Right ventricle myocardium inferior (tissue), 1 donor: ENCODE measurements at regions not wholly inside any gene's neighbourhood (a gene's known extent, or its start where the extent isn't known, plus 50 kb on each side); places are given as distances from the start of the nearest gene placed in this dataset.
"Not testable (repeated sequence)": the region's sequence is repeated elsewhere in the genome, so short reads cannot be mapped to it uniquely, and the experiment has no call there.

Experiments used
- ATAC-seq: fragments of 200-7000 bp; cut with Tn5 transposase; one replicate; pipeline ENCODE4 v1.9.1; 2020; ENCODE audit warnings: mild to moderate bottlenecking, moderate library complexity
- DNase-seq: peaks from one replicate; pipeline ENCODE4 v3.0.0; 2021; ENCODE audit errors: missing footprints
- intact Hi-C: fragments of 100-400 bp; cut with DNase I; formaldehyde crosslinking; loops from one replicate; pipeline ENCODE4 v1.11.0; 2022
- donor health status: DM: no; HTN: yes; CAD: no; lungs with severe emphysema.

GRCh38 chr20:48057739-48058138, 272.5 kb upstream of the SULF2 start:
- intact Hi-C loops: no loop called here
- ATAC-seq (no peak), DNase-seq (no peak)

GRCh38 chr20:48057251-48057650, 272.0 kb upstream of the SULF2 start:
- ATAC-seq (no peak), DNase-seq (no peak)
- intact Hi-C loops: no loop called here

GRCh38 chr20:48056218-48056617, 270.9 kb upstream of the SULF2 start:
- intact Hi-C loops: no loop called here
- DNase-seq (no peak), ATAC-seq (no peak)

- DNase-seq: no peak
- ATAC-seq: no peak
- intact Hi-C loops: no loop called here
These were observed 268.8 kb upstream of the SULF2 start for GRCh38 chr20:48054051-48054450.

GRCh38 chr20:48052475-48052835, 267.2 kb upstream of the SULF2 start:
- DNase-seq (no peak), ATAC-seq (no peak)
- intact Hi-C loops: no loop called here

GRCh38 chr20:48051794-48052474, 266.7 kb upstream of the SULF2 start:
- intact Hi-C loops: no loop called here
- no peak for ATAC-seq

GRCh38 chr20:48049641-48050040, 264.4 kb upstream of the SULF2 start:
- intact Hi-C loops: no loop called here
- ATAC-seq: no peak
- no peak for DNase-seq

More at GRCh38 chr20:48051794-48052474, 266.7 kb upstream of the SULF2 start:
- no peak for DNase-seq

GRCh38 chr20:48049171-48049570, 263.9 kb upstream of the SULF2 start:
- no peak for DNase-seq
- no peak for ATAC-seq
- intact Hi-C loops: no loop called here

GRCh38 chr20:48047447-48047846, 262.2 kb upstream of the SULF2 start:
- ATAC-seq: no peak
- intact Hi-C loops: no loop called here
- no peak for DNase-seq

GRCh38 chr20:48042628-48043027, 257.3 kb upstream of the SULF2 start:
- ATAC-seq (no peak), DNase-seq (no peak)
- intact Hi-C loops: no loop called here

GRCh38 chr20:48041078-48041780, 255.9 kb upstream of the SULF2 start:
- intact Hi-C loops: no loop called here
- no peak for DNase-seq
- ATAC-seq: no peak

- intact Hi-C loops: no loop called here
- ATAC-seq: no peak
- DNase-seq: no peak
These were observed 255.2 kb upstream of the SULF2 start for GRCh38 chr20:48040491-48040890.

GRCh38 chr20:48040051-48040450, 254.8 kb upstream of the SULF2 start:
- DNase-seq: no peak
- intact Hi-C loops: no loop called here
- no peak for ATAC-seq

GRCh38 chr20:48039514-48039913, 254.2 kb upstream of the SULF2 start:
- DNase-seq: no peak
- no peak for ATAC-seq
- intact Hi-C loops: no loop called here

GRCh38 chr20:48038713-48039112, 253.4 kb upstream of the SULF2 start:
- intact Hi-C loops: no loop called here
- ATAC-seq (no peak), DNase-seq (no peak)

- DNase-seq, ATAC-seq, intact Hi-C loops: not testable (repeated sequence)
These were observed 252.5 kb upstream of the SULF2 start for GRCh38 chr20:48037798-48038197.

GRCh38 chr20:48035961-48036731, 250.9 kb upstream of the SULF2 start:
- ATAC-seq: no peak
- intact Hi-C loops: no loop called here
- DNase-seq: no peak

GRCh38 chr20:48034751-48035150, 249.5 kb upstream of the SULF2 start:
- intact Hi-C loops: no loop called here
- DNase-seq (no peak), ATAC-seq (no peak)

GRCh38 chr20:48033005-48033404, 247.7 kb upstream of the SULF2 start:
- ATAC-seq, DNase-seq, intact Hi-C loops: not testable (repeated sequence)

- ATAC-seq: no peak
- DNase-seq: no peak
- intact Hi-C loops: no loop called here
These were observed 245.8 kb upstream of the SULF2 start for GRCh38 chr20:48031122-48031521.
